Brain microvascular endothelial cell (primary cell): ENCODE measurements at regions not wholly inside any gene's neighbourhood (a gene's known extent, or its start where the extent isn't known, plus 50 kb on each side); places are given as distances from the start of the nearest gene placed in this dataset.

Source experiments
- DNase-seq: peaks from one replicate; pipeline ENCODE4 v3.0.0-alpha.2; 2020
- H3K27ac ChIP-seq: fragments of 250-450 bp; sonication (Bioruptor Pico); 2 replicates; pipeline ENCODE4 v1.5.1; 2020; ENCODE audit warnings: mild to moderate bottlenecking, moderate library complexity
- H3K27me3 ChIP-seq: fragments of 250-450 bp; sonication (Bioruptor Pico); replicated peaks from 2 replicates; pipeline ENCODE4 v1.5.1; 2020; ENCODE audit warnings: mild to moderate bottlenecking
- H3K36me3 ChIP-seq: fragments of 250-450 bp; sonication (Bioruptor Pico); replicated peaks from 2 replicates; pipeline ENCODE4 v1.5.1; 2020; ENCODE audit warnings: mild to moderate bottlenecking
- H3K4me3 ChIP-seq: 2 replicates; pipeline ENCODE4 v1.5.1; 2011; ENCODE audit warnings: low read depth, mild to moderate bottlenecking, control low read depth, low read length, moderate library complexity
- CTCF ChIP-seq: IDR thresholded peaks from 2 replicates; pipeline ENCODE4 v1.5.1; 2011; ENCODE audit warnings: low read depth, mild to moderate bottlenecking, moderate library complexity, low read length, control low read depth, inconsistent platforms; ENCODE audit errors: missing control alignments
- in situ Hi-C: cut with HindIII; loops from 2 replicates; pipeline ENCODE4 v1.10.0; 2017; ENCODE audit warnings: low sequenced_read_pairs, low pct_ligation_motif_present

DNA sequence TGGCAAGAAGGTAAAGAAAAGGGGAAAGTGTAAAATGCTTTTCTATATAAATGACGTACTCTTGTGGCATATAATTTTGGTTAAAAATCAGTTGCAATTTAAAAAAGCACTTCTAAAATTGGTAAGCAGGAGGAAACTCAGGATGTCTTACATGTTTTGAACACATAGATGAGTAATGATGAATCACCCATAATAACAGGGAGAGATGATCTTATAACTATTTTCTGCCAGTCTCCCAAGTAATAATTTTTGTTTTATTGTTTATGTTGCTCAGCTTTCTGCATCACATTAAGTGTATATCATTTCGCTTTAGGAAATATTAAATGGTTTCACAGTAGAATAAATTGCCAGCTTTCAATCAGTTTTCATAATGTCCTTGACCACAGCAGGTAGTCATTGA lies 1430.7 kb upstream of the PCDH20 start:
- TF ChIP-seq CTCF = no peak
- H3K27me3 ChIP-seq = no peaks in the 10 kb centered on the region
- no peak overlapping the region for H3K27ac ChIP-seq
- no peak overlapping the region for H3K4me3 ChIP-seq
- DNase-seq = no peak
- in situ Hi-C loops = no loop called here
- no peaks in the 10 kb centered on the region for H3K36me3 ChIP-seq

DNA sequence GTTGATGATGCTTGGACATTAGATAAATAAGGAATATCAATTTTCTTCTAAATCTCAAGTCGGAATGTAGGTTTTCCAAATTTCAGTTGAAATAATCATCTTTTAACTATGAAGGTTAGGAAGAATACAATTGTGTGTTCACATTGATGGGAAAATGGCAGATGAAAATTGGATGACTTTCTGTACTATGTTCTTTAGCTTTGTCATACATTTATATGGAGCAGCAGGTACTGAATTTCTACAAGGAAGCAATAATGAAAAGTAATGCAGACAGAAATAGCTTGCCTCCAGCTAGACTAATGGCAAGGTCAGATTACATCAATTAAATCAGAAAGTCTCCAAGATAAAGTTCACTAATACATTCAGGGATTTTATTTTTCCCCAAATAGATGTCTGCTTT lies 1423.7 kb upstream of the PCDH20 start:
- no peak for DNase-seq
- in situ Hi-C loops = no loop called here
- Histone ChIP-seq H3K27me3 (no peaks in the 10 kb centered on the region), H3K27ac (no peak overlapping the region), H3K4me3 (no peak overlapping the region), H3K36me3 (no peaks in the 10 kb centered on the region)
- no peak for TF ChIP-seq CTCF

GRCh38 chr13:62838929-62839328 lies 1423.3 kb upstream of the PCDH20 start:
- Histone ChIP-seq H3K27me3 (no peaks in the 10 kb centered on the region), H3K27ac (no peak overlapping the region), H3K36me3 (no peaks in the 10 kb centered on the region), H3K4me3 (no peak overlapping the region)
- no peak for TF ChIP-seq CTCF
- DNase-seq = no peak
- in situ Hi-C loops = no loop called here

DNA sequence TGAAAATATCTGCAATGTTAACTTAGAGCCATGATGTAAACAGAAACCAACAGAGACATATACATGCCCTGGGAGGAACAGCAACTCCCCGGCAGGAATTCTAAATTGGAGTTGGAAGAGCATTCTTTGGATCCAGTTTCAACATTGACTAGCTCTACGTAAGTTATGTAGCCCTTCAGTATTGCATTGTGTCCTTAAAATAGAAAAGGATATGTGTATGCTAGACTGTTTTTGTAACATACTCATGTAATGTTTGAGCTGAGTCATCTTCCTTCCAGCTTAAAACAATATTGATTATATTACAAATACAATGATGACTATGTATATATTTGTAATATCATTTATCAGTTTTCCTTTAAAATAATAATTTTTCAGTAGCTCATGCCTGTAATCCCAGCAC lies 1422.2 kb upstream of the PCDH20 start:
- in situ Hi-C loops = no loop called here
- TF ChIP-seq CTCF = no peak
- DNase-seq = peak; percentile 17
- no peaks in the 10 kb centered on the region for H3K36me3 ChIP-seq
- no peak overlapping the region for H3K27ac ChIP-seq
- no peaks in the 10 kb centered on the region for H3K27me3 ChIP-seq
- no peak overlapping the region for H3K4me3 ChIP-seq

DNA sequence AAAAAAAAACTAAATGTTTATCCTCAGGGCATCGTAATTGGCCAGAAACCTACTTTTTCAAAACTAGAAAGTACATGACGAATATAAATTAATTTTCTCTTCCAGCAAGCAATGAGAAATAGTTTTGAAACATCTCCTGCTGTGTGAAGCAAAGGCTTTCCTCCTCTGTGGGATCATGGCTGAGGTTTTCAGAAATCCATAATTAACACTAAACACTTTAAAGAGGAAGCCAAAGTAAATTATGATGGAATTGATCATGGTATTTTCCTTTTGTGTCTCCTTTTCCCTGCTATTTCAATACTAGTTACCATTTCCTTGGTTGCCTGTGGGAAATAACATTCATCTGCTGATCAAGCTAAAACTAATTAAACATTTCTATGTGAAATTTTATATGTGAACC lies 1413.8 kb upstream of the PCDH20 start:
- Histone ChIP-seq H3K4me3 (no peak overlapping the region), H3K27me3 (no peaks in the 10 kb centered on the region), H3K36me3 (no peaks in the 10 kb centered on the region), H3K27ac (no peak overlapping the region)
- TF ChIP-seq CTCF = no peak
- no peak for DNase-seq
- in situ Hi-C loops = no loop called here

DNA sequence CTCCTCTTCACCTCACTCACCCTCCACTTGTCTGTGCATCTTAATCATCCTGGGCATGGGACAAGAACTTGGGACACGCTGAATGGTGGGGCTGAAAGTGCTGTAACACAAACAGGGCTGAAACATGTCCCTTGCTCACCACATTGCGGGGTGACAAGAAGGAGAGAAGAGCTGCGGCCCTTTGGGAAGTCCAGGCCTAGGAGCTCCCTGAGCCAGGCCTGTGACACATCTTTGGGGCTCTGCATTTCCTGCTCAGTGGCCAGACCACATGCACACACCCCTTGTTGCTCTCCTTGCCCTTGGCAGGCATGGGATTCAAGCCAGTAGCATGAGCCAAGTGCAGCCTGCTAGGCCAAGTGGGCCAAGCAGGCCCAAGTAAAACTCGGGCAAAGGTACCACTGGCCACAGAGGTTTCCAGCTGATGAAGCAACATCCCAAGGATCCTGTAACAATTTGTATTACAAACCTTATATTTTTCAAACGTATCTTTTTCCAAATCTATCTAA lies 1384.3 kb upstream of the PCDH20 start:
- no peak for TF ChIP-seq CTCF
- no peaks in the 10 kb centered on the region for H3K36me3 ChIP-seq
- in situ Hi-C loops = no loop called here

More for the DNA sequence above, 1384.3 kb upstream of the PCDH20 start:
- Histone ChIP-seq H3K27ac (no peak overlapping the region), H3K4me3 (no peak overlapping the region), H3K27me3 (no peaks in the 10 kb centered on the region)
- no peak for DNase-seq
